ENCODE measurements at regions not wholly inside any gene's neighbourhood (a gene's known extent, or its start where the extent isn't known, plus 50 kb on each side); places are given as distances from the start of the nearest gene placed in this dataset.

DNA sequence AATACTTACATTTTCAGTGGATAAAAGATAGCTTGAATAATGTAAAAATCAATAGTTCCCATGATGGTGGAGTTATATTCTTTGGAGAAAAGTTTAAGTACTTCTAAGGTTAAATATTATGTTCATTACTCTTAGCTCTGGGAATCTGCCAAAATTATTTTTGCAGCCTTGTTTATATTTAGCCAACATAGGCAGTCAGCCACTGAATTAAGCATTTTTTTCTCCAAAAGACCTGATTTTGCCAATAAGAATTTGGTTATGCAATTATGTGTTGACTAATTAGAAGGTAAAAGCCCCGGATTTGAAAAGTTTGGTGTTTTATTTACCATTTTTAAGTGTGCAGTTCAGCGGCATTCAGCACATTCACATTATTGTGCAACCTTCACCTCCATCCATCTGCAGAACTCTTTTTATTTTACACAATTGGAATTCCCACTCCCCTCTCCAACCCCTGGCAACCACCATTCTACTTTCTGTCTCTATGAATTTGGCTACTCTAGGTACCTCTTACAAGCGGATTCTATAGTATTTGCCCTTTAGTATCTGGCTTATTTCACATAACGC lies 90.1 kb upstream of the C1QTNF9B start:
- no peaks in the 10 kb centered on the region for H3K4me1 ChIP-seq (ENCODE audit: control insufficient read depth in 1 of 2, insufficient read depth in 2 of 2, low read length in 2 of 2)
- H3K9me3 Mint-ChIP-seq, result no peaks in the 10 kb centered on the region
- no peak overlapping the region for H3K4me3 ChIP-seq (replicated peaks in 1 of 3; ENCODE audit: low read depth in 2 of 3, low read length in 3 of 3)
- no peak overlapping the region for H3K4me2 ChIP-seq (replicated peaks; ENCODE audit: extremely low read depth, low read length, poor library complexity, severe bottlenecking)
- H3K9ac ChIP-seq (ENCODE audit: insufficient read depth, low read length, poor library complexity, severe bottlenecking), result no peak overlapping the region
- no peaks in the 10 kb centered on the region for H3K27me3 ChIP-seq (ENCODE audit: control insufficient read depth in 2 of 2, insufficient read depth in 2 of 2, low read length in 2 of 2)
- no peaks in the 10 kb centered on the region for H3K9me3 ChIP-seq (replicated peaks in 1 of 2; ENCODE audit: control insufficient read depth in 1 of 2, insufficient read depth in 1 of 2, low read length in 2 of 2)
- intact Hi-C loops (cut with micrococcal nuclease), result no loop called here
- no peaks in the 10 kb centered on the region for H3K36me3 ChIP-seq (replicated peaks in 1 of 2; ENCODE audit: control insufficient read depth in 1 of 2, insufficient read depth in 2 of 2, low read length in 2 of 2)
- H3K79me2 ChIP-seq (ENCODE audit: insufficient read depth, low read length), result no peaks in the 10 kb centered on the region
- H4K20me1 ChIP-seq (ENCODE audit: insufficient read depth, low read length), result no peaks in the 10 kb centered on the region
- no peak overlapping the region for H3K27ac ChIP-seq (ENCODE audit: low read depth in 1 of 2, low read length in 2 of 2)
- H3K27me3 Mint-ChIP-seq (ENCODE audit: low read depth in 3 of 3), result peaks cover 2 to 8% (median 5%) of the 10 kb centered on the region in 3 donors
- no peak overlapping the region for H3K4me3 Mint-ChIP-seq
- no peaks in the 10 kb centered on the region for H3K36me3 Mint-ChIP-seq
- no peak overlapping the region for H2AFZ ChIP-seq (ENCODE audit: insufficient read depth, low read depth, low read length, poor library complexity, severe bottlenecking)
- DNase-seq, result no peak
- 100% methylated on average over 1 of the region's 4 CpGs for WGBS (ENCODE audit: insufficient coverage)
- no peaks in the 10 kb centered on the region for H3K4me1 Mint-ChIP-seq
- H3K27ac Mint-ChIP-seq, result no peak overlapping the region
- TF ChIP-seq, protein P1, sequence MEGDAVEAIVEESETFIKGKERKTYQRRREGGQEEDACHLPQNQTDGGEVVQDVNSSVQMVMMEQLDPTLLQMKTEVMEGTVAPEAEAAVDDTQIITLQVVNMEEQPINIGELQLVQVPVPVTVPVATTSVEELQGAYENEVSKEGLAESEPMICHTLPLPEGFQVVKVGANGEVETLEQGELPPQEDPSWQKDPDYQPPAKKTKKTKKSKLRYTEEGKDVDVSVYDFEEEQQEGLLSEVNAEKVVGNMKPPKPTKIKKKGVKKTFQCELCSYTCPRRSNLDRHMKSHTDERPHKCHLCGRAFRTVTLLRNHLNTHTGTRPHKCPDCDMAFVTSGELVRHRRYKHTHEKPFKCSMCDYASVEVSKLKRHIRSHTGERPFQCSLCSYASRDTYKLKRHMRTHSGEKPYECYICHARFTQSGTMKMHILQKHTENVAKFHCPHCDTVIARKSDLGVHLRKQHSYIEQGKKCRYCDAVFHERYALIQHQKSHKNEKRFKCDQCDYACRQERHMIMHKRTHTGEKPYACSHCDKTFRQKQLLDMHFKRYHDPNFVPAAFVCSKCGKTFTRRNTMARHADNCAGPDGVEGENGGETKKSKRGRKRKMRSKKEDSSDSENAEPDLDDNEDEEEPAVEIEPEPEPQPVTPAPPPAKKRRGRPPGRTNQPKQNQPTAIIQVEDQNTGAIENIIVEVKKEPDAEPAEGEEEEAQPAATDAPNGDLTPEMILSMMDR (IDR thresholded peaks at IDR 0.05), result no peak

DNA sequence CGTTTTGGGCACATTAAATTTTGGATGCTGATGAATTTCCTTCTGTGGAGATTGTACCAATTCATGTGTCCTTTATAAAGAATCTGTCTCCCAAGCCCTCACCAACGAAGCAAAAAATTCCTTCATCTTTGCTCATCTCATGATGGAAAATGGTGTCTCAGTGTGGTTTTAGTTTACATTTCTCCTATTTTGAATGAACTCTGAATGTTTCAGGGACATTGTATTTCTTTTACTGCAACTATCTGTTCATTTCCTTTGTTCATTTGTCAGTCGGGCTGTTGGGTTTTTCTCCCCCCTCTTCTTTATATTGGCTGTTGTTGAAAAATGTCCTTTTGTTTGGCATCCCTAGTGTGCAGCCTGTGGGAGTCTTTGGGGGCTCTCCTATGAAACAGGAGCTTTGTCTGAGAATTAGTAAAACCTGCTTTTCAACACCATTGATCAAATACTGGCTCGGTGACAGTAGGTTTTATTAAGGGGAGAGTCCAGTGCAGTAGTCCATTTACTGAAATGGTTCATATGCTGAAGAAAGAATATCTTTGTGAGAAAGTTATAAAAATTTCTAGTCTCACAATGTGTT lies 91.3 kb upstream of the C1QTNF9B start:
- Mint-ChIP-seq H3K36me3 (no peaks in the 10 kb centered on the region), H3K27me3 (ENCODE audit: low read depth in 3 of 3) (peaks cover 5 to 8% (median 5%) of the 10 kb centered on the region in 3 donors), H3K4me3 (no peak overlapping the region), H3K9me3 (no peaks in the 10 kb centered on the region), H3K27ac (no peak overlapping the region), H3K4me1 (no peaks in the 10 kb centered on the region)
- no peak overlapping the region for H3K9ac ChIP-seq (ENCODE audit: insufficient read depth, low read length, poor library complexity, severe bottlenecking)
- no peak overlapping the region for H3K4me3 ChIP-seq (replicated peaks in 1 of 3; ENCODE audit: low read depth in 2 of 3, low read length in 3 of 3)
- no peaks in the 10 kb centered on the region for H3K4me1 ChIP-seq (ENCODE audit: control insufficient read depth in 1 of 2, insufficient read depth in 2 of 2, low read length in 2 of 2)
- no peak overlapping the region for H3K27ac ChIP-seq (ENCODE audit: low read depth in 1 of 2, low read length in 2 of 2)
- no peak for DNase-seq
- H3K4me2 ChIP-seq (replicated peaks; ENCODE audit: extremely low read depth, low read length, poor library complexity, severe bottlenecking), result no peak overlapping the region
- H2AFZ ChIP-seq (ENCODE audit: insufficient read depth, low read depth, low read length, poor library complexity, severe bottlenecking), result no peak overlapping the region
- no peaks in the 10 kb centered on the region for H3K36me3 ChIP-seq (replicated peaks in 1 of 2; ENCODE audit: control insufficient read depth in 1 of 2, insufficient read depth in 2 of 2, low read length in 2 of 2)
- no peaks in the 10 kb centered on the region for H3K79me2 ChIP-seq (ENCODE audit: insufficient read depth, low read length)
- no peaks in the 10 kb centered on the region for H3K9me3 ChIP-seq (replicated peaks in 1 of 2; ENCODE audit: control insufficient read depth in 1 of 2, insufficient read depth in 1 of 2, low read length in 2 of 2)
- no peaks in the 10 kb centered on the region for H4K20me1 ChIP-seq (ENCODE audit: insufficient read depth, low read length)
- no peaks in the 10 kb centered on the region for H3K27me3 ChIP-seq (ENCODE audit: control insufficient read depth in 2 of 2, insufficient read depth in 2 of 2, low read length in 2 of 2)
- no CpG with 5 or more reads among the region's 4 CpGs for WGBS (ENCODE audit: insufficient coverage)
- TF ChIP-seq, protein P1 (IDR thresholded peaks at IDR 0.05), result no peak
- intact Hi-C loops (cut with micrococcal nuclease), result no loop called here
